ENCODE measurements at regions not wholly inside any gene's neighbourhood (a gene's known extent, or its start where the extent isn't known, plus 50 kb on each side); places are given as distances from the start of the nearest gene placed in this dataset.

- no peaks in the 10 kb centered on the region for H3K27me3 ChIP-seq
- H3K27ac ChIP-seq: no peak overlapping the region
- H3K4me3 ChIP-seq: no peak overlapping the region
- TF ChIP-seq POLR2A (IDR thresholded peaks at IDR 0.05): no peak
- TF ChIP-seq, protein P1, sequence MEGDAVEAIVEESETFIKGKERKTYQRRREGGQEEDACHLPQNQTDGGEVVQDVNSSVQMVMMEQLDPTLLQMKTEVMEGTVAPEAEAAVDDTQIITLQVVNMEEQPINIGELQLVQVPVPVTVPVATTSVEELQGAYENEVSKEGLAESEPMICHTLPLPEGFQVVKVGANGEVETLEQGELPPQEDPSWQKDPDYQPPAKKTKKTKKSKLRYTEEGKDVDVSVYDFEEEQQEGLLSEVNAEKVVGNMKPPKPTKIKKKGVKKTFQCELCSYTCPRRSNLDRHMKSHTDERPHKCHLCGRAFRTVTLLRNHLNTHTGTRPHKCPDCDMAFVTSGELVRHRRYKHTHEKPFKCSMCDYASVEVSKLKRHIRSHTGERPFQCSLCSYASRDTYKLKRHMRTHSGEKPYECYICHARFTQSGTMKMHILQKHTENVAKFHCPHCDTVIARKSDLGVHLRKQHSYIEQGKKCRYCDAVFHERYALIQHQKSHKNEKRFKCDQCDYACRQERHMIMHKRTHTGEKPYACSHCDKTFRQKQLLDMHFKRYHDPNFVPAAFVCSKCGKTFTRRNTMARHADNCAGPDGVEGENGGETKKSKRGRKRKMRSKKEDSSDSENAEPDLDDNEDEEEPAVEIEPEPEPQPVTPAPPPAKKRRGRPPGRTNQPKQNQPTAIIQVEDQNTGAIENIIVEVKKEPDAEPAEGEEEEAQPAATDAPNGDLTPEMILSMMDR (IDR thresholded peaks at IDR 0.05): no peak
- intact Hi-C loops (cut with DNase I; ENCODE audit: low total_unique reads): no loop called here
- DNase-seq: no peak
- no peaks in the 10 kb centered on the region for H3K9me3 ChIP-seq
- H3K4me1 ChIP-seq: no peaks in the 10 kb centered on the region
- H3K36me3 ChIP-seq: no peaks in the 10 kb centered on the region
Measured at GRCh38 chr17:14950216-14950615, 314.9 kb downstream of the PMP22 start.

DNA sequence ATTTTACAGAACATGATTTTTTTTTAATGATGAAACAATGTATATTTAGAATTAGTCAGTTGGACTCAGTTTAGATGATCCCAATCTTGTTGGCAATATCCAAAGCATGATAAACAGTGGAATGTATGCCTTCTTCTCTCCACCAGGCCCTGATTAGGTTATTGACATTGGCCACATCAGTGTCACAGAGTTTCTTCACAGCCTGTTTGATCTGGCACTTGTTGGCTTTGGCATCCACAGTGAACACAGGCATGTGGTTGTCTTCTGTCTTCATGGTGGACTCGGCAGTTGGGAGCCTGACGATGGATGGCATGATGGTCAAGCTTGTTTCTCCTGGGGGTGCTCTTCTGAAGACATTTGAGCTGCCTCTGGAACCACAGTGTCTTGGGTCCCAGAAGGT is 317.5 kb downstream of the PMP22 start:
- Histone ChIP-seq H3K4me3 (no peak overlapping the region), H3K4me1 (no peaks in the 10 kb centered on the region), H3K27me3 (no peaks in the 10 kb centered on the region), H3K27ac (no peak overlapping the region), H3K36me3 (no peaks in the 10 kb centered on the region), H3K9me3 (no peaks in the 10 kb centered on the region)
- intact Hi-C loops (cut with DNase I; ENCODE audit: low total_unique reads): no loop called here
- DNase-seq: no peak
- TF ChIP-seq, protein P1 (IDR thresholded peaks at IDR 0.05): no peak
- no peak for TF ChIP-seq POLR2A (IDR thresholded peaks at IDR 0.05)

DNA sequence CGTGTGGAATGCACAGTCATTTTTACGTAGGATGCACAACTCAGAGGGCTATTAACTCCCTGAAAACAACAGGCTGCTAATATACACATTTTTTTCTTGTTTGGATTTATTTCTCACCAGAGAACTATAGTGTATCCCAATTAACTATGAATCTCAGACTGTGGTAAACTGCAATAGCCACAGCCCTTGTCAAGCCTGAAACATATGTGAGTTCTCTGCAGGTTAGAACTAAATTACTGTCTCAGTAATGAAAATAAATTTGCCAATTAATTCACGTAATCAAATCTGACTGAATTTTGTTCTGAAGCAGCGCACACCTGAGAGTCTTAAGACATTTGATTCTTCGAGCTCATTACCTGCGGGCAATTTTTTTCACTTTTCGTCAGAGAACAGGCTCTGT is 318.6 kb downstream of the PMP22 start:
- H3K4me3 ChIP-seq: no peak overlapping the region
- H3K9me3 ChIP-seq: no peaks in the 10 kb centered on the region
- H3K27ac ChIP-seq: no peak overlapping the region
- intact Hi-C loops (cut with DNase I; ENCODE audit: low total_unique reads): no loop called here
- H3K27me3 ChIP-seq: no peaks in the 10 kb centered on the region
- no peaks in the 10 kb centered on the region for H3K4me1 ChIP-seq
- H3K36me3 ChIP-seq: no peaks in the 10 kb centered on the region
- no peak for DNase-seq
- TF ChIP-seq POLR2A (IDR thresholded peaks at IDR 0.05): no peak
- TF ChIP-seq, protein P1 (IDR thresholded peaks at IDR 0.05): no peak

DNA sequence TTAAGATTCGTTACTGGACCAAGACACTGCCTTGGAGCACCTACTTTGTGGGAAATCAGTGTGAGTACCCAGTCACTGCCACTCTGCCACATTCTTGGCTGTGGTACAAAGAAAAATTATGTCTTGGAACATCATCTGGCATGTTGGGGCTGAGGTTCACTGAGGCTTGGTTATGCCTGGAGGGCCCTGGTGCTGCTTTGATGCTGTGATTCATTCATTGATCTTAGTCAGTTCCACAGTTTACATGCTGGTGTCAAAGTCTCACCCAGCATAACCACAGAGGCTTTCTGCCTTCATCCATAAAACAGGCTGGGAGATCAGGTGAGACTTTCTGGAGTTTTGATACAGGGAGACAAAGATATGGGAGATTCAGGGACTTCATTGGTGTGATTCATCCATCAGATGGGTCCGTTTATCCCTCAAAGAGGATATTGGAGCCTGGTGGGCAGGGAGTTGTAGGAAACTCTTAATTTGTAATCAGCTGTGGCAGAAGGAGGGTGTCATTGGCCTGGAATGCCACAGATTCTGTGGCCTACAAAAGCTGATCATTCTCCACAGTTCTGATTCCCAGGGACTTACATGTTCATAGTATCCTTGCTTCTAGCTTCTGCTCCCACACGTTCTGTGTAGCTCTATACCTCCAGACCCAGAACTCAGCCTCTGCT is 322.5 kb downstream of the PMP22 start:
- no peak overlapping the region for H3K4me3 ChIP-seq
- no peak overlapping the region for H3K27ac ChIP-seq
- DNase-seq: no peak
- intact Hi-C loops (cut with DNase I; ENCODE audit: low total_unique reads): no loop called here
- H3K27me3 ChIP-seq: no peaks in the 10 kb centered on the region
- no peaks in the 10 kb centered on the region for H3K36me3 ChIP-seq
- H3K4me1 ChIP-seq: no peaks in the 10 kb centered on the region
- H3K9me3 ChIP-seq: no peaks in the 10 kb centered on the region
- TF ChIP-seq, protein P1 (IDR thresholded peaks at IDR 0.05): no peak
- TF ChIP-seq POLR2A (IDR thresholded peaks at IDR 0.05): no peak

DNA sequence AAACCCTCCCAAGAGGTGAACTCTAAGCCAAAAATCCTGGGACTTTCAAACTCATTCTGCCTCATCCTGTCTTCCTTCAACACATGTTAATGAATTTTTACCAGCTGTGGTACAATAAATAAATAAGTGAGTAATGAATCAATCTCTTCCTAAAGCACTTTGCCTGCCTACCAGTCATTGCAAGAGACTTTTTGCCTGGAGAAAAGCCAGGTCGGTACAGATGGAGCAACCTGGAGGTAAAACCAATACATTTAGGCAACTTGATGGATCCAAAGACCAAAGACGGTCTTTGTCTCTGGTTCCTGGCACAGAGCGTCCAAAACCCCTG is 324.2 kb downstream of the PMP22 start:
- TF ChIP-seq, protein P1 (IDR thresholded peaks at IDR 0.05): no peak
- no peak for TF ChIP-seq POLR2A (IDR thresholded peaks at IDR 0.05)
- no peaks in the 10 kb centered on the region for H3K9me3 ChIP-seq
- no peaks in the 10 kb centered on the region for H3K4me1 ChIP-seq
- no peaks in the 10 kb centered on the region for H3K36me3 ChIP-seq
- DNase-seq: no peak
- no peak overlapping the region for H3K27ac ChIP-seq
- no peaks in the 10 kb centered on the region for H3K27me3 ChIP-seq
- intact Hi-C loops (cut with DNase I; ENCODE audit: low total_unique reads): no loop called here
- no peak overlapping the region for H3K4me3 ChIP-seq

Measured in uterus (tissue), 3 donors.